HG03139 (cell line): ENCODE measurements at regions not wholly inside any gene's neighbourhood (a gene's known extent, or its start where the extent isn't known, plus 50 kb on each side); places are given as distances from the start of the nearest gene placed in this dataset.
"Not testable (repeated sequence)": the region's sequence is repeated elsewhere in the genome, so short reads cannot be mapped to it uniquely, and the experiment has no call there.

Experiments
- ATAC-seq: cut with Tn5 transposase; IDR thresholded peaks from one replicate; pipeline ENCODE4 v1.9.1; 2021; ENCODE audit not compliant: unreplicated experiment

- no peak for ATAC-seq
Observed at GRCh38 chr13:58882516-58882915, 1251.0 kb downstream of the PCDH17 start.

- ATAC-seq, result no peak
Observed at GRCh38 chr13:58883405-58883804, 1251.9 kb downstream of the PCDH17 start.

- no peak for ATAC-seq
Observed at GRCh38 chr13:58884353-58885209, 1253.0 kb downstream of the PCDH17 start.

- no peak for ATAC-seq
Observed at GRCh38 chr13:58889474-58889873, 1257.9 kb downstream of the PCDH17 start.

GRCh38 chr13:58893396-58893795 is 1261.9 kb downstream of the PCDH17 start:
- ATAC-seq, result no peak

- no peak for ATAC-seq
Observed at GRCh38 chr13:58906329-58907007, 1257.3 kb downstream of the DIAPH3 start.

- no peak for ATAC-seq
Observed at GRCh38 chr13:58907347-58907746, 1256.4 kb downstream of the DIAPH3 start.

- ATAC-seq, result no peak
Observed at GRCh38 chr13:58908019-58908679, 1255.6 kb downstream of the DIAPH3 start.

- no peak for ATAC-seq
Observed at GRCh38 chr13:58919551-58919950, 1244.2 kb downstream of the DIAPH3 start.

- ATAC-seq, result no peak
Observed at GRCh38 chr13:58921129-58921528, 1242.6 kb downstream of the DIAPH3 start.

GRCh38 chr13:58926858-58927257 is 1236.9 kb downstream of the DIAPH3 start:
- ATAC-seq, result no peak

GRCh38 chr13:58933475-58933874 is 1230.3 kb downstream of the DIAPH3 start:
- ATAC-seq, result no peak

GRCh38 chr13:58935689-58936088 is 1228.0 kb downstream of the DIAPH3 start:
- ATAC-seq, result no peak

GRCh38 chr13:58946274-58946673 is 1217.5 kb downstream of the DIAPH3 start:
- ATAC-seq, result no peak

GRCh38 chr13:58949646-58950045 is 1214.1 kb downstream of the DIAPH3 start:
- ATAC-seq, result no peak

GRCh38 chr13:58950911-58951310 is 1212.8 kb downstream of the DIAPH3 start:
- no peak for ATAC-seq

GRCh38 chr13:58953638-58954037 is 1210.1 kb downstream of the DIAPH3 start:
- peak; percentile 90 for ATAC-seq

- no peak for ATAC-seq
Observed at GRCh38 chr13:58955546-58956385, 1208.0 kb downstream of the DIAPH3 start.

- ATAC-seq, result not testable (repeated sequence)
Observed at GRCh38 chr13:58958097-58958496, 1205.6 kb downstream of the DIAPH3 start.

- no peak for ATAC-seq
Observed at GRCh38 chr13:58960888-58961287, 1202.8 kb downstream of the DIAPH3 start.

GRCh38 chr13:58963321-58963720 is 1200.4 kb downstream of the DIAPH3 start:
- no peak for ATAC-seq
